Common myeloid progenitor, CD34-positive (primary cell): ENCODE measurements at regions not wholly inside any gene's neighbourhood (a gene's known extent, or its start where the extent isn't known, plus 50 kb on each side); places are given as distances from the start of the nearest gene placed in this dataset.

Experiments used
- CTCF ChIA-PET: fragments of 350-600 bp; sonication (Branson Sonifier 250); formaldehyde crosslinking; loops from one replicate; lab custom pipeline; 2021; ENCODE audit warnings: antibody characterized with exemption; lab: Charles Lee
- POLR2A ChIA-PET: fragments of 350-600 bp; sonication (Branson Sonifier 250); formaldehyde crosslinking; loops from one replicate; lab custom pipeline; 2021; ENCODE audit warnings: antibody characterized with exemption; lab: Charles Lee
- DNase-seq, 3 donors: peaks; one replicate each; pipeline versions ENCODE4 v3.0.0 to v3.0.0-alpha.2; 2013
- H3K27ac ChIP-seq, 2 experiments: 1 replicate in 1 of 2; 2 replicates in 1 of 2; pipeline ENCODE4 v1.7.0; 2013; ENCODE audit warnings: inconsistent platforms in 2 of 2, low read length in 2 of 2, mild to moderate bottlenecking in 2 of 2, low read depth in 1 of 2, moderate library complexity in 1 of 2; ENCODE audit not compliant: severe bottlenecking in 2 of 2, insufficient read depth in 1 of 2, poor library complexity in 1 of 2
- H3K27me3 ChIP-seq, 5 experiments: replicated peaks in 2 of 5; 1 replicate in 3 of 5; 2 replicates in 2 of 5; pipeline versions ENCODE4 v1.6.1 to v1.7.0; 2013; ENCODE audit warnings: low read length in 4 of 5, mild to moderate bottlenecking in 2 of 5, moderate library complexity in 2 of 5, inconsistent platforms in 1 of 5; ENCODE audit not compliant: insufficient read depth in 5 of 5, control insufficient read depth in 4 of 5
- H3K36me3 ChIP-seq, 4 experiments: 1 replicate in 2 of 4; 2 replicates in 2 of 4; pipeline versions ENCODE4 v1.6.1 to v1.7.0; 2013; ENCODE audit warnings: low read length in 3 of 4, control low read depth in 1 of 4, mild to moderate bottlenecking in 1 of 4; ENCODE audit not compliant: control insufficient read depth in 4 of 4, insufficient read depth in 4 of 4
- H3K4me1 ChIP-seq, 4 experiments: 1 replicate in 3 of 4; 2 replicates in 1 of 4; pipeline versions ENCODE4 v1.6.1 to v1.7.1; 2013; ENCODE audit warnings: low read length in 3 of 4, mild to moderate bottlenecking in 3 of 4, control low read depth in 1 of 4, inconsistent platforms in 1 of 4, moderate library complexity in 1 of 4; ENCODE audit not compliant: control insufficient read depth in 4 of 4, insufficient read depth in 4 of 4; ENCODE audit errors: control extremely low read depth in 1 of 4
- H3K4me3 ChIP-seq, 7 experiments: 1 replicate in 4 of 7; 2 replicates in 3 of 7; pipeline versions ENCODE4 v1.5.1 to v1.7.0; 2013; ENCODE audit warnings: mild to moderate bottlenecking in 7 of 7, low read length in 6 of 7, moderate library complexity in 6 of 7, inconsistent platforms in 2 of 7, low read depth in 2 of 7, control low read depth in 1 of 7; ENCODE audit not compliant: insufficient read depth in 4 of 7, control insufficient read depth in 1 of 7; ENCODE audit errors: extremely low read depth in 1 of 7
- H3K9me3 ChIP-seq, 5 experiments: 1 replicate in 4 of 5; 2 replicates in 1 of 5; pipeline versions ENCODE4 v1.6.1 to v1.7.1; 2013; ENCODE audit warnings: low read length in 4 of 5, mild to moderate bottlenecking in 2 of 5, inconsistent platforms in 1 of 5, low read depth in 1 of 5, moderate library complexity in 1 of 5; ENCODE audit not compliant: control insufficient read depth in 4 of 5, insufficient read depth in 2 of 5; ENCODE audit errors: control extremely low read depth in 1 of 5
- WGBS: methylation state at CpG from one replicate; pipeline ENCODE4 v1.1.5; 2013; ENCODE audit not compliant: insufficient coverage; 5-methylcytosine and 5-hydroxymethylcytosine counted together

DNA sequence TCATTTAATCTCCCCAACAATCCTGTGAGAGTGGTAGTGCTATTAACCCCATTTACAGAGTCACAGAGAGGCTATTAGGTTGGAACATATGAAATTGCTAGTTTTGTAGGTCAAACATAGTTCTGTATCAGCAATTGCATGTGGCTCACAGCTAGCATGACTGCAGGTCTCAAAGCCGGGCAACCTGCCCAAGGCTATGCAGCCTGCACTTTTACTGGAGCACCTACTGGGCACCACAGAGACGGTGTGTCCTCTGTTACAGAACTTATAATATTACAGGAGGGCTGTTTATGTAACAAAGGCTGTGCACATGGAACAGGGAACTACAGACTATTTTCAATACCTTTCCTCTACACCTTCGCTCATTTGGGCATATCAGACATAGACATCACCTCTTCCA lies 355.8 kb downstream of the RPS24 start:
- DNase-seq, result no peak
- no peaks in the 10 kb centered on the region for H3K4me1 ChIP-seq
- no peaks in the 10 kb centered on the region for H3K27me3 ChIP-seq
- ChIA-PET CTCF (no interaction called here), POLR2A (no interaction called here)
- 100% methylated on average over 1 of the region's 3 CpGs for WGBS
- no peak overlapping the region for H3K4me3 ChIP-seq
- no peaks in the 10 kb centered on the region for H3K9me3 ChIP-seq
- H3K36me3 ChIP-seq, result no peaks in the 10 kb centered on the region
- H3K27ac ChIP-seq, result no peak overlapping the region

DNA sequence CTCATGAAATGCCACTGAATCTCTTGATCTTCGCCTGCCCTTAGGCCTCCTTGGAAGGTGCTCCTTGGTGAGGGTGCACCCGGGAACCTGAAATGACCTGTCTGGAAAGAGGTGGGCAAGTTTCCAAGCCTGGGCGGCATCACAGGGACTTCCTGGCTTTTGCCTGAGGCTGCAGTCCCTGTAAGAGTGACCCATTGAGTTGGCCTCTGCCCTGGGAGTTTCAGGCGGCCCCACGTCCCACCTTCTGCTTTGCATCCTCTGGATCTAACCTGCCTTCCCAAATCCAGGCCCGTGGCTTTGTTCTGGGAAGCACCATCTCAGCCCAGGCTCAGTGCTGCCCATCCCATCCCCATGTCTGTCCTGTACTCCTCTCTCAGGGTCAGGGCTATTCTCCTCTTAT lies 356.4 kb downstream of the RPS24 start:
- POLR2A ChIA-PET, result no interaction called here
- no peak for DNase-seq
- H3K27ac ChIP-seq, result no peak overlapping the region
- H3K27me3 ChIP-seq, result no peaks in the 10 kb centered on the region
- H3K36me3 ChIP-seq, result no peaks in the 10 kb centered on the region
- no peaks in the 10 kb centered on the region for H3K9me3 ChIP-seq
- WGBS, result 96% methylated on average over 5 of the region's 6 CpGs
- CTCF ChIA-PET, result no interaction called here
- H3K4me1 ChIP-seq, result no peaks in the 10 kb centered on the region
- no peak overlapping the region for H3K4me3 ChIP-seq

DNA sequence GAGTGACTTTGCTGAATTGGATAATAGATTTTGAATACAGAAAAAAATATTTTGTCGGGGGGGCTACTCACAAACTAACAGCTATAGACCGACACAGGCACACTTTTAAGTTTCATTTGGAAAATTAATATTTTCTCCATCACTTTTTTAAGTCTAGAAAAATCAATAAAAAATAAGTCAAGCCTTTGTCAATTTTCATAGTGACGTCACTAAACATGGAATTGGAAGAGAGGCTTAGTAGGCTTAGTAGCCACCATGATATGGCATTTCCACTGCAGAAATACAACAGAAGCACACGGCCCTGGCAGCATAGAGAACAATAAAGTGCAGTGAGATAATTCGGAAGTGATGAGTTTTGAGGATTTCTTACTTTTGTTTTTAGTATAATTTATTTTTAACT lies 357.2 kb downstream of the RPS24 start:
- Histone ChIP-seq H3K36me3 (no peaks in the 10 kb centered on the region), H3K27me3 (no peaks in the 10 kb centered on the region), H3K4me1 (no peaks in the 10 kb centered on the region), H3K4me3 (no peak overlapping the region), H3K9me3 (no peaks in the 10 kb centered on the region), H3K27ac (no peak overlapping the region)
- DNase-seq, result no peak
- no CpG with 5 or more reads among the region's 5 CpGs for WGBS
- CTCF ChIA-PET, result no interaction called here
- POLR2A ChIA-PET, result no interaction called here

DNA sequence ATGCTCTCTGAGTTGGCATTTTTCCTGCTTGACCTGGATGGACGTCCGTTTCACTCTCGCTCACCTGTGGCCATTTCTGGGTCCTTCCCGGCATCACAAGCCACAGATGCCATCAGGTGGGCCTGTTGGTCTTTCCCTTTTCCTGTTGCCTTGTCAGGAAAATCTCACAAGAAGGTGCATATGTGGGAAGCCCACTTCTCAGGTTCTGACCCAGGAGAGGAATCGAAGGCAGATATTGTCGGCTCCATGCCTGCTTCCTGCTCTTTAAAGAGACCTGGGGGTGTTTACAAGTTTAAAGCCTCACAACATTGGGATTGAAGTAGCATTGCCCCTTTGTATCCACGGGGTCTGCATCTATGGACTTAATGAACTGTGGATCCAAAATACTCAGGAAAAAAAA lies 357.9 kb downstream of the RPS24 start:
- Histone ChIP-seq H3K4me3 (no peak overlapping the region), H3K36me3 (no peaks in the 10 kb centered on the region), H3K27ac (no peak overlapping the region), H3K4me1 (peaks cover 0 to 4% (median 0%) of the 10 kb centered on the region in 4 experiments), H3K27me3 (no peaks in the 10 kb centered on the region), H3K9me3 (no peaks in the 10 kb centered on the region)
- CTCF ChIA-PET, result no interaction called here
- 98% methylated on average over 6 of the region's 7 CpGs for WGBS
- POLR2A ChIA-PET, result no interaction called here
- no peak for DNase-seq

DNA sequence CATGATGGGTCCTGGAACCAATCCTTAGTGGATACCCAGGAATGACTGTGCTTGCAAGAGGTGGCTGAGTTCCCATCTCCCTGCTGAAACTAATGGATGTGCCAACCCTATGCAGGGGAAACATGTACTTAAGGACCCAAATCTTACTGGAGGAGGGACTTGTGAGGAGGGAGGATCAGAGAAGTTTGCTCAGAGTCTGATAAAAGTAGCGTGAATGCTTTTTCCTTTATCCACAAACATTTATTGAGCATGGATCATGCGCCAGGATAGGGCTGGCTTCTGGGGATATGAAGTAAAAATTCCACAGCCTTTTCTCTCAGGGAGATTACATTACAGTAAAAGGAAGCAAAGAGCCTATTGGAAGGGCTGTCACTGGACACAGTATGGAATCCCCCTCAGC lies 358.5 kb downstream of the RPS24 start:
- Histone ChIP-seq H3K27me3 (no peaks in the 10 kb centered on the region), H3K4me1 (peaks cover 0 to 10% (median 5%) of the 10 kb centered on the region in 4 experiments), H3K4me3 (no peak overlapping the region), H3K27ac (no peak overlapping the region), H3K36me3 (no peaks in the 10 kb centered on the region), H3K9me3 (no peaks in the 10 kb centered on the region)
- ChIA-PET POLR2A (no interaction called here), CTCF (no interaction called here)
- 100% methylated on average over 2 of the region's 2 CpGs for WGBS
- DNase-seq, result no peak

DNA sequence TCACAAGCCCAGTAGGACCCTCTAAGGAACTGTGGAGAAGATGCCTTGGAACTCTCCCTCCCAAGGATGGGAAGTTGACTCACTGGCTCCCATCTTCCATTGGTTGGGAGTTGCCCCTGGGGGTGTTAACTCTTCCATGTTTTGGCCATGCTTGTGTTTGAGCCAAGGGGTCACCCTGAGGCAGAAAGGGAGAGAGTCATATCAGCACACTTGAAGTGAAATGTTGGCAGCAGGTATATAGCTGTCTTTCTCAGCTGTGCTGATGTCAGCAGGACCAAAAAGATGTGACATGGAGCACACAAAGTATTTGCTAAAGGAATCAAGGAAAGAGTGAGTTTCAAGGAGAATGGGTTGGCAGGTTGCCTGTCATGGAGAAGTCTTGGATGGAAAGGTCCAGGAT lies 359.4 kb downstream of the RPS24 start:
- POLR2A ChIA-PET, result no interaction called here
- Histone ChIP-seq H3K27ac (no peak overlapping the region), H3K9me3 (no peaks in the 10 kb centered on the region), H3K4me1 (peaks cover 0 to 19% (median 13%) of the 10 kb centered on the region in 4 experiments), H3K27me3 (no peaks in the 10 kb centered on the region), H3K36me3 (no peaks in the 10 kb centered on the region), H3K4me3 (no peak overlapping the region)
- DNase-seq, result no peak
- CTCF ChIA-PET, result no interaction called here

DNA sequence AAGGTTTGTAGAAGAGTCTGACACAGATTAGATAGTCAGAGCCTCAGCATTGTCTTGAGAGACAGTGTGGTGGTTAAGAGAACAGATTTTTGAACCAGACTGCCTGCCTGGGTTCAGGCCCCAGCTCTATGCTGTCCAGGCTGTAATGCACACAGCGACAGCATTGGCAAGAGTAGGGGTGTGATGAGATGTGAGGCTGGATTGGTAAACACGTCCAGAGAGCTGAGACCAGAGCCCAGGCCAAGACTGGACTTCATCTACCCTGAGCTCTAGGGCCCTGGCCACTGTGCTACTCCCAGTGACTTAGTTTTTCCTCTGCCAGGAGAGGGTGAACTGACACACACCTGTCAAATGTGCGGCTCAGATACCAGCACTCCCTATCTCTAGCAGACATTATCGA lies 360.4 kb downstream of the RPS24 start:
- 100% methylated on average over 4 of the region's 4 CpGs for WGBS
- Histone ChIP-seq H3K4me1 (peaks cover 0 to 28% (median 21%) of the 10 kb centered on the region in 4 experiments), H3K27ac (no peak overlapping the region), H3K4me3 (no peak overlapping the region), H3K36me3 (no peaks in the 10 kb centered on the region), H3K9me3 (no peaks in the 10 kb centered on the region), H3K27me3 (no peaks in the 10 kb centered on the region)
- no peak for DNase-seq
- POLR2A ChIA-PET, result no interaction called here
- CTCF ChIA-PET, result interaction anchor here (1.0 kb wide), 1 partner anchor 88 kb away, joined by 3 read pairs; no protein-coding TSS in a partner anchor
